Tibial nerve (tissue), 4 donors: ENCODE measurements at regions not wholly inside any gene's neighbourhood (a gene's known extent, or its start where the extent isn't known, plus 50 kb on each side); places are given as distances from the start of the nearest gene placed in this dataset.

Experiments used
- CTCF ChIP-seq, 5 experiments: fragments of 200-600 bp in 3 of 5; fragments of 450-650 bp in 2 of 5; sonication (generic) in 3 of 5; IDR thresholded peaks; one replicate each; pipeline ENCODE4 v1.5.1; 2016 to 2019; ENCODE audit warnings: antibody characterized with exemption in 5 of 5, mild to moderate bottlenecking in 3 of 5, moderate library complexity in 2 of 5
- EP300 ChIP-seq, 2 donors: sonication (generic); formaldehyde crosslinking; IDR thresholded peaks; one replicate each; pipeline ENCODE4 v1.6.1; 2017; ENCODE audit warnings: antibody characterized with exemption in 2 of 2, mild to moderate bottlenecking in 1 of 2
- POLR2A ChIP-seq, 2 donors: fragments of 450-650 bp; IDR thresholded peaks; one replicate each; pipeline ENCODE4 v1.6.1; 2017; ENCODE audit warnings: antibody characterized with exemption in 2 of 2, mild to moderate bottlenecking in 2 of 2, moderate library complexity in 2 of 2

GRCh38 chr20:56983813-56984212 is 282.6 kb downstream of the BMP7 start:
- no peak for TF ChIP-seq CTCF (IDR thresholded peaks at IDR 0.05)
- TF ChIP-seq EP300 (IDR thresholded peaks at IDR 0.05): no peak
- TF ChIP-seq POLR2A (IDR thresholded peaks at IDR 0.05): no peak
